Cardiac muscle cell (in vitro differentiated cells and primary cell): ENCODE measurements at regions not wholly inside any gene's neighbourhood (a gene's known extent, or its start where the extent isn't known, plus 50 kb on each side); places are given as distances from the start of the nearest gene placed in this dataset.

Source experiments
- DNase-seq, 2 donors: peaks; one replicate each; pipeline versions ENCODE4 v3.0.0 to v3.0.0-alpha.2; 2010 to 2017; ENCODE audit warnings: low read depth in 1 of 2, low spot score in 1 of 2
- H3K27ac ChIP-seq: fragments of 200-600 bp; sonication (generic); 2 replicates; pipeline ENCODE4 v1.5.1; 2016
- H3K27me3 ChIP-seq: fragments of 200-600 bp; sonication (generic); 2 replicates; pipeline ENCODE4 v1.6.0; 2016; ENCODE audit warnings: control low read depth
- H3K36me3 ChIP-seq: fragments of 200-600 bp; sonication (generic); 2 replicates; pipeline ENCODE4 v1.5.1; 2016; ENCODE audit warnings: control low read depth
- H3K4me1 ChIP-seq: fragments of 200-600 bp; sonication (generic); 2 replicates; pipeline ENCODE4 v1.8.1; 2017; ENCODE audit warnings: low read depth, mild to moderate bottlenecking, mixed run types
- H3K4me3 ChIP-seq: fragments of 200-600 bp; sonication (generic); 2 replicates; pipeline ENCODE4 v1.5.1; 2016; ENCODE audit warnings: mild to moderate bottlenecking
- H3K9me3 ChIP-seq: fragments of 200-600 bp; sonication (generic); 2 replicates; pipeline ENCODE4 v1.5.1; 2017; ENCODE audit warnings: low read depth, mild to moderate bottlenecking, control low read depth
- TF ChIP-seq, protein P1 (sequence below): IDR thresholded peaks from 2 replicates; pipeline ENCODE4 v1.5.1; 2012; ENCODE audit warnings: low read depth, mild to moderate bottlenecking, low read length

DNA sequence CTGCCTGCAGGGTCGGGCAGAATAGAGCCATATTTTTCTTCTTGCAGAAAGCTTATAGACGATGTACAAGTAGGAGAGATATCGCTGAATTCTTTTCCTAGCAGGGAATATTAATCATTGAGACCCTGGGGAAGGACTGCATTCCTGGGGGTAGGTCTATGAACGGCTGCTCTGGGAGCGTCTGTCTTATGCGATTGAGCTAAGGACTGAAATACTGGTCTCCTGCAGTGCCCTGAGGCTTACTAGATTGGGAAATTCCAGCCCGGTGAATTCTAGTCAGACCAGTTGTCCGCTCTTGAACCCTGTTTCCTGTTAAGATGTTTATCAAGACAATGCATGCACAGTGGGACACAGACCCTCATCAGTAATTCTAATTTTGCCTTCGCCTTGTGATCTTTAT is 59.8 kb upstream of the UBAC2 start:
- Histone ChIP-seq H3K36me3 (no peaks in the 10 kb centered on the region), H3K9me3 (no peaks in the 10 kb centered on the region), H3K27ac (no peak overlapping the region), H3K27me3 (no peaks in the 10 kb centered on the region), H3K4me1 (no peaks in the 10 kb centered on the region), H3K4me3 (no peak overlapping the region)
- TF ChIP-seq, protein P1, sequence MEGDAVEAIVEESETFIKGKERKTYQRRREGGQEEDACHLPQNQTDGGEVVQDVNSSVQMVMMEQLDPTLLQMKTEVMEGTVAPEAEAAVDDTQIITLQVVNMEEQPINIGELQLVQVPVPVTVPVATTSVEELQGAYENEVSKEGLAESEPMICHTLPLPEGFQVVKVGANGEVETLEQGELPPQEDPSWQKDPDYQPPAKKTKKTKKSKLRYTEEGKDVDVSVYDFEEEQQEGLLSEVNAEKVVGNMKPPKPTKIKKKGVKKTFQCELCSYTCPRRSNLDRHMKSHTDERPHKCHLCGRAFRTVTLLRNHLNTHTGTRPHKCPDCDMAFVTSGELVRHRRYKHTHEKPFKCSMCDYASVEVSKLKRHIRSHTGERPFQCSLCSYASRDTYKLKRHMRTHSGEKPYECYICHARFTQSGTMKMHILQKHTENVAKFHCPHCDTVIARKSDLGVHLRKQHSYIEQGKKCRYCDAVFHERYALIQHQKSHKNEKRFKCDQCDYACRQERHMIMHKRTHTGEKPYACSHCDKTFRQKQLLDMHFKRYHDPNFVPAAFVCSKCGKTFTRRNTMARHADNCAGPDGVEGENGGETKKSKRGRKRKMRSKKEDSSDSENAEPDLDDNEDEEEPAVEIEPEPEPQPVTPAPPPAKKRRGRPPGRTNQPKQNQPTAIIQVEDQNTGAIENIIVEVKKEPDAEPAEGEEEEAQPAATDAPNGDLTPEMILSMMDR: no peak
- DNase-seq: no peak

GRCh38 chr13:99143904-99144303 is 56.8 kb upstream of the UBAC2 start:
- no peaks in the 10 kb centered on the region for H3K27me3 ChIP-seq
- DNase-seq: no peak
- no peak overlapping the region for H3K27ac ChIP-seq
- TF ChIP-seq, protein P1: no peak
- no peaks in the 10 kb centered on the region for H3K36me3 ChIP-seq
- H3K9me3 ChIP-seq: no peaks in the 10 kb centered on the region
- no peaks in the 10 kb centered on the region for H3K4me1 ChIP-seq
- no peak overlapping the region for H3K4me3 ChIP-seq

GRCh38 chr13:99144306-99144705 is 56.3 kb upstream of the UBAC2 start:
- TF ChIP-seq, protein P1: no peak
- Histone ChIP-seq H3K4me1 (no peaks in the 10 kb centered on the region), H3K27ac (no peak overlapping the region), H3K4me3 (no peak overlapping the region), H3K9me3 (no peaks in the 10 kb centered on the region), H3K36me3 (no peaks in the 10 kb centered on the region), H3K27me3 (no peaks in the 10 kb centered on the region)
- DNase-seq: no peak

DNA sequence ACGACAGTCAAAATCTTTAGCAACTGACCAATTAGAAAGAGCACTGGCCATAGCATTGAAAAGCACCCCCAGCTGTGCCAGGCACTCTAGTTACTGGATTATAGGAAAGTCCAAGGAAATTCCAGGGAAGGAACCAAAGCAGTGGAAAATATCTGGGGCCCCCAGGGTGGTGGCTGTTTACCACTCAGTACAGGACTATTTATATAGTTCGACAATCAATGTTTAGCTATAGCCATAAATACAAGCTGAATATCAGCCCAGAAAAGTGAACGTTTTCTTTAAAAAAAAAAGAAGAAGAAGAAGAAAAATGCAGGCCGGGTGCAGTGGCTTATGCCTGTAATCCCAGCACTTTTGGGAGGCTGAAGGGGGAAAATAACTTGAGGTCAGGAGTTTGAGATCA is 55.2 kb upstream of the UBAC2 start:
- Histone ChIP-seq H3K36me3 (no peaks in the 10 kb centered on the region), H3K27me3 (no peaks in the 10 kb centered on the region), H3K4me1 (no peaks in the 10 kb centered on the region)

GRCh38 chr13:99150575-99151361 is 49.9 kb upstream of the UBAC2 start:
- TF ChIP-seq, protein P1: no peak
- peaks cover 2% of the 10 kb centered on the region for H3K4me1 ChIP-seq
- H3K4me3 ChIP-seq: no peak overlapping the region
- H3K27me3 ChIP-seq: no peaks in the 10 kb centered on the region
- no peak overlapping the region for H3K27ac ChIP-seq
- no peaks in the 10 kb centered on the region for H3K36me3 ChIP-seq
- DNase-seq: peak in 1 of 2 donors; percentile 59
- H3K9me3 ChIP-seq: no peaks in the 10 kb centered on the region

More for the DNA sequence above, 55.2 kb upstream of the UBAC2 start:
- Histone ChIP-seq H3K4me3 (no peak overlapping the region), H3K27ac (no peak overlapping the region), H3K9me3 (no peaks in the 10 kb centered on the region)
- TF ChIP-seq, protein P1: no peak
- no peak for DNase-seq
